ENCODE measurements at regions not wholly inside any gene's neighbourhood (a gene's known extent, or its start where the extent isn't known, plus 50 kb on each side); places are given as distances from the start of the nearest gene placed in this dataset.

- DNase-seq (ENCODE audit: low read depth) = no peak
Observed at GRCh38 chr7:34275624-34276023, 370.3 kb downstream of the BMPER start.

GRCh38 chr7:34277016-34277802 lies 371.9 kb downstream of the BMPER start:
- no peak for DNase-seq (ENCODE audit: low read depth)

GRCh38 chr7:34277803-34278199 lies 372.5 kb downstream of the BMPER start:
- no peak for DNase-seq (ENCODE audit: low read depth)

GRCh38 chr7:34281260-34281659 lies 375.9 kb downstream of the BMPER start:
- no peak for DNase-seq (ENCODE audit: low read depth)

- DNase-seq (ENCODE audit: low read depth) = no peak
Observed at GRCh38 chr7:34282271-34282670, 375.7 kb upstream of the NPSR1 start.

GRCh38 chr7:34296663-34297062 lies 361.4 kb upstream of the NPSR1 start:
- no peak for DNase-seq (ENCODE audit: low read depth)

- no peak for DNase-seq (ENCODE audit: low read depth)
Observed at GRCh38 chr7:34298492-34299013, 359.5 kb upstream of the NPSR1 start.

GRCh38 chr7:34299066-34299465 lies 359.0 kb upstream of the NPSR1 start:
- no peak for DNase-seq (ENCODE audit: low read depth)

- DNase-seq (ENCODE audit: low read depth) = no peak
Observed at GRCh38 chr7:34307540-34307939, 350.5 kb upstream of the NPSR1 start.

- DNase-seq (ENCODE audit: low read depth) = no peak
Observed at GRCh38 chr7:34308595-34308994, 349.4 kb upstream of the NPSR1 start.

- DNase-seq (ENCODE audit: low read depth) = no peak
Observed at GRCh38 chr7:34309116-34309515, 348.9 kb upstream of the NPSR1 start.

GRCh38 chr7:34309584-34309983 lies 348.4 kb upstream of the NPSR1 start:
- no peak for DNase-seq (ENCODE audit: low read depth)

- DNase-seq (ENCODE audit: low read depth) = no peak
Observed at GRCh38 chr7:34311591-34311990, 346.4 kb upstream of the NPSR1 start.

- DNase-seq (ENCODE audit: low read depth) = no peak
Observed at GRCh38 chr7:34312624-34313023, 345.4 kb upstream of the NPSR1 start.

- DNase-seq (ENCODE audit: low read depth) = no peak
Observed at GRCh38 chr7:34313289-34313688, 344.7 kb upstream of the NPSR1 start.

- DNase-seq (ENCODE audit: low read depth) = no peak
Observed at GRCh38 chr7:34315032-34315431, 343.0 kb upstream of the NPSR1 start.

GRCh38 chr7:34317039-34317438 lies 341.0 kb upstream of the NPSR1 start:
- no peak for DNase-seq (ENCODE audit: low read depth)

GRCh38 chr7:34320412-34320811 lies 337.6 kb upstream of the NPSR1 start:
- DNase-seq (ENCODE audit: low read depth) = no peak

- peak; percentile 41 for DNase-seq (ENCODE audit: low read depth)
Observed at GRCh38 chr7:34320926-34321661, 336.9 kb upstream of the NPSR1 start.

GRCh38 chr7:34322841-34323240 lies 335.2 kb upstream of the NPSR1 start:
- no peak for DNase-seq (ENCODE audit: low read depth)

- DNase-seq (ENCODE audit: low read depth) = no peak
Observed at GRCh38 chr7:34327681-34328080, 330.3 kb upstream of the NPSR1 start.

GRCh38 chr7:34330308-34330707 lies 327.7 kb upstream of the NPSR1 start:
- DNase-seq (ENCODE audit: low read depth) = no peak

- no peak for DNase-seq (ENCODE audit: low read depth)
Observed at GRCh38 chr7:34331102-34331501, 326.9 kb upstream of the NPSR1 start.
